PC-9 (cell line): ENCODE measurements at regions not wholly inside any gene's neighbourhood (a gene's known extent, or its start where the extent isn't known, plus 50 kb on each side); places are given as distances from the start of the nearest gene placed in this dataset.

Experiments used
- EZH2 ChIP-seq: fragments of 200-600 bp; sonication (generic); IDR thresholded peaks from 2 replicates; pipeline ENCODE4 v1.8.0; 2017; ENCODE audit warnings: antibody characterized with exemption, low read depth
- TF ChIP-seq, protein P1 (sequence below): fragments of 200-600 bp; sonication (generic); conservative IDR thresholded peaks from 2 replicates; pipeline ENCODE4 v1.6.1; 2017; ENCODE audit warnings: mixed run types, antibody characterized with exemption, mild to moderate bottlenecking, moderate library complexity

DNA sequence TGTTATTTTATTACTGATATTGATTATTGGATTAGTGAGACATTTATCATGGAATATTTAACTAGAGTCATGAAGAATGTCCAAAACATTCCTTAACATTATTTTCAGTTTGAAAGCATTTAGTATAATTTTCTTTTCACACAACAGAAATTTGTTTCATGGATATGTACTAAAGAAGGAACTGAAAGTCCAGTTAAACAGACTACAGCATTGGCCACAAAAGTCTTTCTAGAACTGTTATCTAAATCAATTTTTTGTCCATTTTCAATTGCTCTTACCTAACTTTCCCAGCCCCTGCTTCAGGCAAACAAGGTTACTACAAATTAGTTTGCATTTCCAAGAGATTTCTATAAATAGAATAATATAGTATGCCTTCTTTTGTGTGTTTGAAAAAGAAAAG lies 1018.0 kb upstream of the PCDH20 start:
- TF ChIP-seq, protein P1, sequence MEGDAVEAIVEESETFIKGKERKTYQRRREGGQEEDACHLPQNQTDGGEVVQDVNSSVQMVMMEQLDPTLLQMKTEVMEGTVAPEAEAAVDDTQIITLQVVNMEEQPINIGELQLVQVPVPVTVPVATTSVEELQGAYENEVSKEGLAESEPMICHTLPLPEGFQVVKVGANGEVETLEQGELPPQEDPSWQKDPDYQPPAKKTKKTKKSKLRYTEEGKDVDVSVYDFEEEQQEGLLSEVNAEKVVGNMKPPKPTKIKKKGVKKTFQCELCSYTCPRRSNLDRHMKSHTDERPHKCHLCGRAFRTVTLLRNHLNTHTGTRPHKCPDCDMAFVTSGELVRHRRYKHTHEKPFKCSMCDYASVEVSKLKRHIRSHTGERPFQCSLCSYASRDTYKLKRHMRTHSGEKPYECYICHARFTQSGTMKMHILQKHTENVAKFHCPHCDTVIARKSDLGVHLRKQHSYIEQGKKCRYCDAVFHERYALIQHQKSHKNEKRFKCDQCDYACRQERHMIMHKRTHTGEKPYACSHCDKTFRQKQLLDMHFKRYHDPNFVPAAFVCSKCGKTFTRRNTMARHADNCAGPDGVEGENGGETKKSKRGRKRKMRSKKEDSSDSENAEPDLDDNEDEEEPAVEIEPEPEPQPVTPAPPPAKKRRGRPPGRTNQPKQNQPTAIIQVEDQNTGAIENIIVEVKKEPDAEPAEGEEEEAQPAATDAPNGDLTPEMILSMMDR, result no peak
- no peak for TF ChIP-seq EZH2
